GM12874 (cell line): ENCODE measurements at regions not wholly inside any gene's neighbourhood (a gene's known extent, or its start where the extent isn't known, plus 50 kb on each side); places are given as distances from the start of the nearest gene placed in this dataset.

Experiments used
- TF ChIP-seq, protein P1 (sequence below): IDR thresholded peaks from 2 replicates; pipeline ENCODE4 v1.5.1; 2011; ENCODE audit warnings: low read depth, mild to moderate bottlenecking, control low read depth, low read length, moderate library complexity; ENCODE audit not compliant: insufficient read depth

- TF ChIP-seq, protein P1, sequence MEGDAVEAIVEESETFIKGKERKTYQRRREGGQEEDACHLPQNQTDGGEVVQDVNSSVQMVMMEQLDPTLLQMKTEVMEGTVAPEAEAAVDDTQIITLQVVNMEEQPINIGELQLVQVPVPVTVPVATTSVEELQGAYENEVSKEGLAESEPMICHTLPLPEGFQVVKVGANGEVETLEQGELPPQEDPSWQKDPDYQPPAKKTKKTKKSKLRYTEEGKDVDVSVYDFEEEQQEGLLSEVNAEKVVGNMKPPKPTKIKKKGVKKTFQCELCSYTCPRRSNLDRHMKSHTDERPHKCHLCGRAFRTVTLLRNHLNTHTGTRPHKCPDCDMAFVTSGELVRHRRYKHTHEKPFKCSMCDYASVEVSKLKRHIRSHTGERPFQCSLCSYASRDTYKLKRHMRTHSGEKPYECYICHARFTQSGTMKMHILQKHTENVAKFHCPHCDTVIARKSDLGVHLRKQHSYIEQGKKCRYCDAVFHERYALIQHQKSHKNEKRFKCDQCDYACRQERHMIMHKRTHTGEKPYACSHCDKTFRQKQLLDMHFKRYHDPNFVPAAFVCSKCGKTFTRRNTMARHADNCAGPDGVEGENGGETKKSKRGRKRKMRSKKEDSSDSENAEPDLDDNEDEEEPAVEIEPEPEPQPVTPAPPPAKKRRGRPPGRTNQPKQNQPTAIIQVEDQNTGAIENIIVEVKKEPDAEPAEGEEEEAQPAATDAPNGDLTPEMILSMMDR = no peak
Observed at GRCh38 chr10:109393425-109393824, 529.9 kb downstream of the XPNPEP1 start.

DNA sequence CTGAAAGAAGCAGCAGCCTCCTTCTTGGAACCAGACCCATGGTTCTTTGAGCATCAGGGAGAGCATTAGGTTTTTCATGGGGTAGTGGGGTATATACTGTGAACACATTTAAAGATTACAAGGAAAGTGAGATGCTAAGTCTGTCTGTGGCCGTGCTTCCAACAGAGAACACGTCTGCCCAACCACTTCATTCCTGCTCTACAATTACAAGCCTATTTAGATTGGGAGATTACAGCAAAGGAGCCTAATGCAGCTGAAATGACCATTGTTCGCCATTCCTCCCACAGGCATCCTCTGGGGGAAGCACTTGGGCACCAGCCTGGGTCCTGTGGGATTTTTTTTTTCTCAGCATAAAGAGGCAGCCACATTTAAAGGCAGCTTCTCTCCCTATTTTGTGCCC lies 536.4 kb downstream of the XPNPEP1 start:
- TF ChIP-seq, protein P1 = no peak

DNA sequence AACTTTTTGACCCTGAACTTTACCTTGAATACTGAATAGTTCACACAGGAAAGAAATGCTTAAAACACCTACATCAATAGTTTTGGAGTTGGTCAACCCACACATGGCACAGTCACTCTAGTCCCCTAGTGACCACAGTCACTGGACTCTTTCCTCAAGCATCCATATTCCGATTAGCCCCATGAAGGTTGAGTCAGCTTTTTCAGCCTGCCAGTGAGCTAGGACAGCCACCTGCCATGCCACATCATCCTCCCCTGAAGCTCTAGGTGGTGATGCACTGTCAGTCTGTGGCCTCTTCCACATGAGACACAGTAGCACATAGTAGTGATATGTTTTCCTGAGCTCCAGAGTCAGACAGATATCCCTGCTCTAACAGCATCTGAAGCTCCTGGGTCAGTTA lies 537.2 kb downstream of the XPNPEP1 start:
- TF ChIP-seq, protein P1 = no peak

DNA sequence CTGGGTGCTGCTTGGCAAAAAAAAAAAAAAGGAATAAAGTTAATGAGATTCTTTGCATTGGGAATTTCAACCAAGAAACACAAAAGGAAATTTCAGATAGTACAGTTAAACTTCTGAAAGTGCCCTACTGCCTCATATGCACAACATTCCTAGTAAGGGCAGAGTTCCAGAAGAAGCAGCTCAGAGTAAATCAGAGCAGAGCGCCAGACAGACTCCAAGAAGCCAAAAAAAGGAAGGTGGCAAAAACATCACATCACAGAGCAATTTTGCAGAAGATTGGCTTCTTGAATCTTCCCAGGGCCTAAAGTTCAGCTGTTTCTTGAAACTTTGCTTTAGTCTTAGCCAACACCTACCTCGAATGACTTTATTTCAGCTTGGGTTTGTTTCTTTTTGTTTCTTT lies 544.1 kb downstream of the XPNPEP1 start:
- TF ChIP-seq, protein P1 = no peak

DNA sequence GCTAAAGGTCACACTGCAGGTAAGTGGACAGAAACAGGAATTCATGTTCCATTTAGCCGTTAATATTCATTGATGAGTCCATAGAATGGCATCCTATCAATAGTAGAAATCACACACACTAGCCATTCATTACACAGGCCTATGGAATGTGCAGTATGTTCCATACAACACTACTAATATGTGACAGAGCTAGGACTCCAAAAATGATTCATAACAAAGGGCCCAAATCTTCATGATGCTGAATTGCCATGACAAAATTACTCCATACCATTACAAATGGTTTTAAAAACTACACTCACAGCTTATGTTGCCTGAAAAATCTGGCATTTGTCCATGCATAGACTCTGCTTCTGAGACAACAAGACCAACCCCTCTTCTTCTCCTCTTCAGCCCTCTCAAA lies 549.1 kb downstream of the XPNPEP1 start:
- TF ChIP-seq, protein P1 = no peak

- TF ChIP-seq, protein P1 = no peak
Observed at GRCh38 chr10:109359316-109359715, 564.0 kb downstream of the XPNPEP1 start.

DNA sequence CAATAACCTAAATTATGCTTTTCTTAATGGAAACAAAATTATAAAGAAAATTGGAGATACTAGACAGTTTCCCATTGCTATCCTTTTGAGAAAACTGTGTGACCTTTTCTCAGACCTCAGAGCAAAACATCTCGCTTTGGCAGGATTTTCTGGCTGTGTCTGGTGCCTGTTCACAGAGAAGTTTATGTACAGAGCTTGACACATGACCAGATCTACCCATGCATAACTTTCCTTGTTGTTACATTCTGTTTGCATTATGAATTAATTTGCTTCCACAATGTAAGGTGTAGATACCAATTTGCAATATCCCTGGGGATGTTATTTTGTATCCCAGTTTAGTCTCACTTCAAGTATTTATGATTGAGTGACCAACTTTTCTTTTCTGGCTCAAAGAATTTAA lies 565.0 kb downstream of the XPNPEP1 start:
- TF ChIP-seq, protein P1 = no peak

DNA sequence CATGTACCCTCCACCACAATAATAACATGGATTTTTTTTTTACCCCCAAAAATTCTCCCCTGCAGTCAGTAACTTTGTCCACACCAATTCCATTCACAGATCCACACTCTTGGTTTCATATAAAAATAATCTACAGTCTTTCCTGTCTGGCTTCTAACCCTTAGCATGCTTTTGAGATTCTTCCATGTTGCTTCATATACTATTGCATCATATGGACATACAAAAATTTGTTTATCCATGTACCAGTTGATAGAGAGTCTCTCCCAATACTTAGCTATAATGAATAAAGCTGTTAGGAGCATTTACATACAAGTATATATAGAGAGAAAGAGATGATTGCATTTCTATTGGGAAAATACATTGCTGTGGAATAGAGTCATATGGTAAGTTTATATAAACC lies 575.0 kb downstream of the XPNPEP1 start:
- TF ChIP-seq, protein P1 = no peak
